ENCODE measurements at regions not wholly inside any gene's neighbourhood (a gene's known extent, or its start where the extent isn't known, plus 50 kb on each side); places are given as distances from the start of the nearest gene placed in this dataset.

DNA sequence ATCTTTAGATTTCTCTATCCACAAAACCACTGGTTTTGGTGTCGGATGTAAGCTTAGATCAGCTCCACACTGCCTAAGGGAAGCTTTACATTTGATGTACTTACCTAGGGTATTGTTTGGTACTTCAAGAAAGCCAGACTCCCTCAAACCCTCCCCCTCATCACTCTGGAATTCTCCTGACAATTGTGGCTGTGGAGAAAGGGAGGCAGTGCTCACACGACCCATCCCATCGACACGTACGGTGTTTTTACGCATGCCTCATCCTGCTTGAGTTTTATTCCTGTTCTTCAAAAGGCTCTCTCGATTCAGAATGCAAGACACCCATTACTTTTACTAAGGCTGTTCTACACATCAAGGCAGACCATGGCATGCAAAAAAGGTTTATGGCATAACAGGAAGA, 67.3 kb upstream of the ONECUT1 start:
- no peaks in the 10 kb centered on the region for H3K79me2 ChIP-seq (ENCODE audit: low read length)
- no peaks in the 10 kb centered on the region for H4K20me1 ChIP-seq (ENCODE audit: insufficient read depth, low read length)
- no peak overlapping the region for H3K9ac ChIP-seq (ENCODE audit: low read length)
- H3K27ac ChIP-seq (ENCODE audit: low read length): no peak overlapping the region
- DNase-seq: no peak
- TF ChIP-seq CTCF (IDR thresholded peaks at IDR 0.05; ENCODE audit: low read length) (no peak), EZH2phosphoT487 (IDR thresholded peaks at IDR 0.05; ENCODE audit: low read length) (no peak), EZH2 (optimal IDR thresholded peaks at IDR 0.05; ENCODE audit: low read depth, low read length) (no peak)
- H3K9me3 ChIP-seq (replicated peaks; ENCODE audit: insufficient read depth, low read length): no peaks in the 10 kb centered on the region
- no peaks in the 10 kb centered on the region for H3F3A ChIP-seq (ENCODE audit: insufficient read depth, low read length)
- no peak overlapping the region for H2AFZ ChIP-seq (ENCODE audit: low read length)
- no peaks in the 10 kb centered on the region for H3K27me3 ChIP-seq (replicated peaks; ENCODE audit: insufficient read depth, low read length)
- no peaks in the 10 kb centered on the region for H3K36me3 ChIP-seq (replicated peaks; ENCODE audit: insufficient read depth, low read length)
- H3K4me2 ChIP-seq (ENCODE audit: low read depth, low read length): no peak overlapping the region
- H3K4me3 ChIP-seq (ENCODE audit: low read length): no peak overlapping the region
- H3K4me1 ChIP-seq (ENCODE audit: low read length): no peaks in the 10 kb centered on the region
- H3K9me2 ChIP-seq (replicated peaks; ENCODE audit: insufficient read depth, low read length): no peaks in the 10 kb centered on the region

DNA sequence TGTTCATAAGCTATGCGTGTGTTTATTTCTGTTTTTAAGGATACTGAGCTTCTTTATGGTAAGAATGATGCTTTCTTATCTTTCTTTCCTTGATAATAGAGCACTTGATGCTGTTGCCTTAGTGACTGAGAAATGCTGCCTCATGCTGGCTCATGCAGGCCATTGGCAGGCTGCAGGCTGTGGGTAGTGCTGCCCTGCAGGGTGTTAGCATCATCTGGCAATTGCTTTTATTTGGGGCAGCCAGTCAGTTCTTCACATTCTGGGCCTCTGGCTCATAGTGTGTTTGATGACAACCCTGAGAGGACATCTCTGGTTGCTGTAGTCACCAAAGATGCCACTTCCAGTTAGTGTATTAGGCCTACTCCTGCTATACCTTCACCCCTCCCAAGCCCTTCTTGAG, 66.2 kb upstream of the ONECUT1 start:
- Histone ChIP-seq H3K9ac (ENCODE audit: low read length) (no peak overlapping the region), H4K20me1 (ENCODE audit: insufficient read depth, low read length) (no peaks in the 10 kb centered on the region), H3K4me1 (ENCODE audit: low read length) (no peaks in the 10 kb centered on the region), H3K4me2 (ENCODE audit: low read depth, low read length) (no peak overlapping the region), H3K4me3 (ENCODE audit: low read length) (no peak overlapping the region), H3K9me3 (replicated peaks; ENCODE audit: insufficient read depth, low read length) (no peaks in the 10 kb centered on the region), H3K9me2 (replicated peaks; ENCODE audit: insufficient read depth, low read length) (no peaks in the 10 kb centered on the region), H2AFZ (ENCODE audit: low read length) (no peak overlapping the region), H3K27me3 (replicated peaks; ENCODE audit: insufficient read depth, low read length) (no peaks in the 10 kb centered on the region), H3K27ac (ENCODE audit: low read length) (no peak overlapping the region), H3F3A (ENCODE audit: insufficient read depth, low read length) (no peaks in the 10 kb centered on the region), H3K36me3 (replicated peaks; ENCODE audit: insufficient read depth, low read length) (no peaks in the 10 kb centered on the region), H3K79me2 (ENCODE audit: low read length) (no peaks in the 10 kb centered on the region)
- TF ChIP-seq EZH2phosphoT487 (IDR thresholded peaks at IDR 0.05; ENCODE audit: low read length) (no peak), CTCF (IDR thresholded peaks at IDR 0.05; ENCODE audit: low read length) (no peak), EZH2 (optimal IDR thresholded peaks at IDR 0.05; ENCODE audit: low read depth, low read length) (no peak)
- no peak for DNase-seq

DNA sequence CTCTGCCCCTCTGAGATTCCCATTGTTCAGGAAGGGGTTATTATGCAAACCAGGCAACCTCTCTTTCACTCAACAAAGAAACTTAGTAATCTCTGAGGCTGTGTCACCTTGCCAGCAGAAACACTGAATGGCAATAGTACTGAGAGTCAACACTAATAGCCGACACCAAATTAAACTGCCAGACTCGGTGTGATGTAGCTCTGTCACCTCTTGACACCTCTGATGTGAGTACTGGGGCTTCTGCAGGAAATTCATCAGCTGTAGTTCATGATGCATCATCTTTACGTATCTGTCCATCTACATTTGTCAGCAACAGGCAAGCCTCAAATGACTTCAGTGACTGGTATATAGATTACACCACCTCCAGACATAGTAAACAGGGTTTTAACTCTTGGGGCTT, 65.0 kb upstream of the ONECUT1 start:
- H3K36me3 ChIP-seq (replicated peaks; ENCODE audit: insufficient read depth, low read length): no peaks in the 10 kb centered on the region
- TF ChIP-seq EZH2 (optimal IDR thresholded peaks at IDR 0.05; ENCODE audit: low read depth, low read length) (no peak), CTCF (IDR thresholded peaks at IDR 0.05; ENCODE audit: low read length) (no peak), EZH2phosphoT487 (IDR thresholded peaks at IDR 0.05; ENCODE audit: low read length) (no peak)
- no peak for DNase-seq
- H3K9me3 ChIP-seq (replicated peaks; ENCODE audit: insufficient read depth, low read length): no peaks in the 10 kb centered on the region
- no peak overlapping the region for H2AFZ ChIP-seq (ENCODE audit: low read length)
- H3K9me2 ChIP-seq (replicated peaks; ENCODE audit: insufficient read depth, low read length): no peaks in the 10 kb centered on the region
- no peaks in the 10 kb centered on the region for H4K20me1 ChIP-seq (ENCODE audit: insufficient read depth, low read length)
- H3F3A ChIP-seq (ENCODE audit: insufficient read depth, low read length): no peaks in the 10 kb centered on the region
- H3K4me3 ChIP-seq (ENCODE audit: low read length): no peak overlapping the region
- no peaks in the 10 kb centered on the region for H3K79me2 ChIP-seq (ENCODE audit: low read length)
- no peaks in the 10 kb centered on the region for H3K4me1 ChIP-seq (ENCODE audit: low read length)
- H3K27ac ChIP-seq (ENCODE audit: low read length): no peak overlapping the region
- H3K9ac ChIP-seq (ENCODE audit: low read length): no peak overlapping the region
- no peak overlapping the region for H3K4me2 ChIP-seq (ENCODE audit: low read depth, low read length)
- H3K27me3 ChIP-seq (replicated peaks; ENCODE audit: insufficient read depth, low read length): no peaks in the 10 kb centered on the region

Measured in MM.1S (cell line).